Natural killer cell (primary cell): ENCODE measurements at regions not wholly inside any gene's neighbourhood (a gene's known extent, or its start where the extent isn't known, plus 50 kb on each side); places are given as distances from the start of the nearest gene placed in this dataset.

Experiments used
- ATAC-seq, 3 donors: fragments of 150-1000 bp in 2 of 3; fragments of 200-7000 bp in 1 of 3; cut with Tn5 transposase; 1 replicate in 1 of 3; 2 replicates in 2 of 3; pipeline ENCODE4 v1.10.0; 2021; ENCODE audit warnings: mild to moderate bottlenecking in 2 of 3, moderate library complexity in 2 of 3
- DNase-seq, 2 donors: peaks; one replicate each; pipeline versions ENCODE4 v3.0.0 to v3.0.0-alpha.2; 2013 to 2021; ENCODE audit warnings: mixed read lengths in 1 of 2
- H3K27ac ChIP-seq: one replicate; pipeline ENCODE4 v1.5.1; 2013; ENCODE audit warnings: mild to moderate bottlenecking, low read length
- H3K27me3 ChIP-seq: one replicate; pipeline ENCODE4 v1.6.1; 2013; ENCODE audit warnings: low read length; ENCODE audit not compliant: control insufficient read depth, insufficient read depth
- H3K36me3 ChIP-seq: one replicate; pipeline ENCODE4 v1.6.1; 2013; ENCODE audit warnings: low read length; ENCODE audit not compliant: control insufficient read depth, insufficient read depth
- H3K4me1 ChIP-seq: one replicate; pipeline ENCODE4 v1.6.1; 2013; ENCODE audit warnings: low read length; ENCODE audit not compliant: control insufficient read depth, insufficient read depth
- H3K4me3 ChIP-seq: one replicate; pipeline ENCODE4 v1.5.1; 2013; ENCODE audit warnings: low read length
- H3K9me3 ChIP-seq: one replicate; pipeline ENCODE4 v1.6.1; 2013; ENCODE audit warnings: low read length; ENCODE audit not compliant: control insufficient read depth, insufficient read depth
- H3K27ac Mint-ChIP-seq, 2 donors: one replicate each; pipeline ENCODE4 v1.8.0; 2022; ENCODE audit warnings: mild to moderate bottlenecking in 2 of 2, mixed read lengths in 2 of 2, moderate library complexity in 1 of 2
- H3K27me3 Mint-ChIP-seq, 2 donors: one replicate each; pipeline ENCODE4 v1.8.0; 2022; ENCODE audit warnings: low read depth in 2 of 2, mixed read lengths in 2 of 2
- H3K36me3 Mint-ChIP-seq: one replicate; pipeline ENCODE4 v1.8.0; 2022; ENCODE audit warnings: mixed read lengths
- H3K4me1 Mint-ChIP-seq, 2 donors: one replicate each; pipeline ENCODE4 v1.8.0; 2022; ENCODE audit warnings: mixed read lengths in 2 of 2
- H3K4me3 Mint-ChIP-seq: one replicate; pipeline ENCODE4 v1.8.0; 2022; ENCODE audit warnings: mild to moderate bottlenecking, moderate library complexity, mixed read lengths
- H3K9me3 Mint-ChIP-seq, 2 donors: one replicate each; pipeline ENCODE4 v1.8.0; 2022; ENCODE audit warnings: mixed read lengths in 2 of 2
- CTCF ChIP-seq: fragments of 200-600 bp; IDR thresholded peaks from one replicate; pipeline ENCODE4 v1.8.0; 2022; ENCODE audit warnings: antibody characterized with exemption
- WGBS: methylation state at CpG from one replicate; pipeline ENCODE4 v1.1.7; 2013; ENCODE audit warnings: missing lambda C conversion rate; ENCODE audit not compliant: insufficient coverage; 5-methylcytosine and 5-hydroxymethylcytosine counted together
- intact Hi-C: fragments of 100-400 bp; cut with micrococcal nuclease; formaldehyde crosslinking; loops from one replicate; pipeline ENCODE4 v1.14.2; 2022

DNA sequence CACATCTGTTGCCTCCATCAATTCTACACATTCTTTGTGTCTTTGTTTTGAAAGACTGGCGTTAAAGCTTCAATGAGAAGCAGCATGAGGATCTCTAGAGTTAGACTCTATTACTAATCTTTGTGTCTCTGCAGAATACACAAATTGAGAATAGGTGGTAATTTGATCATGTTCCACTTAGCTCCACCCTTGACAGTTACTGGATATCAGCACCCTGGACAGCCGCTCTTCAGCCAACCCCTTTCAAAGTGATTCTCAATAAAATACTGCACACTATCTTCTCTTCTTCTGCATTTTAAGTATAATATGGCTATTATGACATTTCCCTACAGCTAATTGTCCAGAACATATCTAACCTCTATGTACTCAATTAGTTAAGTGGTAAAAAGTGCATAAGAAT, 54.3 kb upstream of the CNR1 start:
- no peak for ATAC-seq
- peaks cover 4 to 6% of the 10 kb centered on the region in 2 donors for H3K9me3 Mint-ChIP-seq
- H3K36me3 ChIP-seq = no peaks in the 10 kb centered on the region

GRCh38 chr6:88216182-88216581, 50.0 kb upstream of the CNR1 start:
- H3K9me3 ChIP-seq = no peaks in the 10 kb centered on the region
- no peak overlapping the region for H3K27ac ChIP-seq
- H3K4me3 Mint-ChIP-seq = no peak overlapping the region
- no peaks in the 10 kb centered on the region for H3K4me1 ChIP-seq
- TF ChIP-seq CTCF = no peak
- intact Hi-C loops = no loop called here
- H3K36me3 Mint-ChIP-seq = no peaks in the 10 kb centered on the region
- WGBS = 94% methylated on average over 2 of the region's 2 CpGs
- DNase-seq (no peak), ATAC-seq (no peak)
- H3K27me3 ChIP-seq = no peaks in the 10 kb centered on the region
- peaks cover 2 to 4% of the 10 kb centered on the region in 2 donors for H3K9me3 Mint-ChIP-seq
- H3K4me1 Mint-ChIP-seq = no peaks in the 10 kb centered on the region
- no peaks in the 10 kb centered on the region for H3K27me3 Mint-ChIP-seq
- no peak overlapping the region for H3K4me3 ChIP-seq
- H3K27ac Mint-ChIP-seq = no peak overlapping the region
- H3K36me3 ChIP-seq = no peaks in the 10 kb centered on the region

More for the DNA sequence above, 54.3 kb upstream of the CNR1 start:
- Mint-ChIP-seq H3K27ac (no peak overlapping the region), H3K36me3 (no peaks in the 10 kb centered on the region), H3K4me3 (no peak overlapping the region), H3K4me1 (no peaks in the 10 kb centered on the region), H3K27me3 (no peaks in the 10 kb centered on the region)
- Histone ChIP-seq H3K4me3 (no peak overlapping the region), H3K27ac (no peak overlapping the region), H3K9me3 (no peaks in the 10 kb centered on the region), H3K27me3 (no peaks in the 10 kb centered on the region), H3K4me1 (no peaks in the 10 kb centered on the region)
- WGBS = 83% methylated on average over 1 of the region's 2 CpGs
- TF ChIP-seq CTCF = no peak
- intact Hi-C loops = no loop called here
- DNase-seq = no peak
